ENCODE measurements at regions not wholly inside any gene's neighbourhood (a gene's known extent, or its start where the extent isn't known, plus 50 kb on each side); places are given as distances from the start of the nearest gene placed in this dataset.

DNA sequence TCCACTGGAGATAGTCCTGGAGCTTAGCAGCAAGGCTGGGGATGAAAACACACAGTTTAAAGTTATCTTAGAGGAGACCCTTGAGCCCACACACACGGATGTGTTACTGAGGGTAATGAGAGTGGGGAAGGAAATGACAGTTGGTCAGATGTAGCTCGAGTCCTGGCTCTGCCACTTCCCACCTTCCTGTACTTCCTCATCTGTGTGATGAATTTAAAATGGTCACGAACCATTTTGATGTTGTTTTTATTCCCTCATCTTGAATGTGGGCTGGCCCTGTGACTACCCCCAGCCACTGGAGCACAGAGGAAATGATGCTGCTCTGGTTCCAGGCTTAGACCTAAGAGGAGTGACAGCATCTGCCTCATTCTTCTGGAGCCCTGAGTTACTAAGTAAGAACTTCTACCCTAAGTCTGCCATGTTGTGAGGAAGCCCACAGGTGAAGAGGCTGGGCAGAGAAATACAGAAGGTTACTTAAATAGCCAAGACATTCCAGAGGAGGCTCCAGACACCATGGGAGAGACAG is 141.2 kb downstream of the NRN1 start:
- ATAC-seq (peak in 2 of 3 donors; percentile 17 to 23), DNase-seq (no peak)
- no peaks in the 10 kb centered on the region for H3K27me3 ChIP-seq (ENCODE audit: control insufficient read depth, insufficient read depth, low read length)
- H3K9me3 ChIP-seq (ENCODE audit: control insufficient read depth, insufficient read depth, low read length), result peaks cover 5% of the 10 kb centered on the region
- Mint-ChIP-seq H3K4me3 (peak overlapping the region; percentile 86), H3K27ac (peak overlapping the region; percentile 92 to 95), H3K4me1 (peaks cover 56 to 58% of the 10 kb centered on the region in 2 donors), H3K36me3 (no peaks in the 10 kb centered on the region), H3K9me3 (peaks cover 0 to 3% of the 10 kb centered on the region in 2 donors), H3K27me3 (ENCODE audit: low read depth in 2 of 2) (no peaks in the 10 kb centered on the region)
- H3K4me3 ChIP-seq (ENCODE audit: low read length), result no peak overlapping the region
- H3K27ac ChIP-seq (ENCODE audit: low read length), result peak overlapping the region; percentile 78
- intact Hi-C loops (cut with micrococcal nuclease), result loop anchor here (5.0 kb wide), 2 partner anchors 33 to 348 kb away; no protein-coding TSS in a partner anchor
- WGBS (ENCODE audit: insufficient coverage), result 14% methylated on average over 2 of the region's 3 CpGs
- no peaks in the 10 kb centered on the region for H3K36me3 ChIP-seq (ENCODE audit: control insufficient read depth, insufficient read depth, low read length)
- no peak for TF ChIP-seq CTCF (IDR thresholded peaks at IDR 0.05)
- peaks cover 22% of the 10 kb centered on the region for H3K4me1 ChIP-seq (ENCODE audit: control insufficient read depth, insufficient read depth, low read length)

GRCh38 chr6:5860849-5861248 is 145.9 kb downstream of the NRN1 start:
- no peak for TF ChIP-seq CTCF (IDR thresholded peaks at IDR 0.05)
- Mint-ChIP-seq H3K9me3 (peaks cover 0 to 3% of the 10 kb centered on the region in 2 donors), H3K27ac (peak overlapping the region in 1 of 2 donors; percentile 37), H3K36me3 (no peaks in the 10 kb centered on the region), H3K27me3 (ENCODE audit: low read depth in 2 of 2) (no peaks in the 10 kb centered on the region), H3K4me3 (no peak overlapping the region), H3K4me1 (peaks cover 24 to 26% of the 10 kb centered on the region in 2 donors)
- ATAC-seq (no peak), DNase-seq (no peak)
- intact Hi-C loops (cut with micrococcal nuclease), result no loop called here
- Histone ChIP-seq H3K4me3 (ENCODE audit: low read length) (no peak overlapping the region), H3K36me3 (ENCODE audit: control insufficient read depth, insufficient read depth, low read length) (no peaks in the 10 kb centered on the region), H3K4me1 (ENCODE audit: control insufficient read depth, insufficient read depth, low read length) (peaks cover 10% of the 10 kb centered on the region), H3K27me3 (ENCODE audit: control insufficient read depth, insufficient read depth, low read length) (no peaks in the 10 kb centered on the region), H3K9me3 (ENCODE audit: control insufficient read depth, insufficient read depth, low read length) (peaks cover 5% of the 10 kb centered on the region), H3K27ac (ENCODE audit: low read length) (no peak overlapping the region)
- 73% methylated on average over 3 of the region's 5 CpGs for WGBS (ENCODE audit: insufficient coverage)

GRCh38 chr6:5855787-5856470 is 150.8 kb downstream of the NRN1 start:
- Mint-ChIP-seq H3K9me3 (no peaks in the 10 kb centered on the region), H3K36me3 (no peaks in the 10 kb centered on the region), H3K4me1 (peaks cover 10 to 13% of the 10 kb centered on the region in 2 donors), H3K4me3 (no peak overlapping the region), H3K27ac (no peak overlapping the region), H3K27me3 (ENCODE audit: low read depth in 2 of 2) (peaks cover 0 to 3% of the 10 kb centered on the region in 2 donors)
- no peak for ATAC-seq
- TF ChIP-seq CTCF (IDR thresholded peaks at IDR 0.05), result no peak
- H3K4me3 ChIP-seq (ENCODE audit: low read length), result no peak overlapping the region
- peaks cover 2% of the 10 kb centered on the region for H3K27me3 ChIP-seq (ENCODE audit: control insufficient read depth, insufficient read depth, low read length)
- intact Hi-C loops (cut with micrococcal nuclease), result no loop called here
- no peaks in the 10 kb centered on the region for H3K9me3 ChIP-seq (ENCODE audit: control insufficient read depth, insufficient read depth, low read length)
- peaks cover 10% of the 10 kb centered on the region for H3K4me1 ChIP-seq (ENCODE audit: control insufficient read depth, insufficient read depth, low read length)
- no peak overlapping the region for H3K27ac ChIP-seq (ENCODE audit: low read length)
- DNase-seq, result no peak
- no peaks in the 10 kb centered on the region for H3K36me3 ChIP-seq (ENCODE audit: control insufficient read depth, insufficient read depth, low read length)
- 92% methylated on average over 9 of the region's 9 CpGs for WGBS (ENCODE audit: insufficient coverage)
